ENCODE measurements at regions not wholly inside any gene's neighbourhood (a gene's known extent, or its start where the extent isn't known, plus 50 kb on each side); places are given as distances from the start of the nearest gene placed in this dataset.

DNA sequence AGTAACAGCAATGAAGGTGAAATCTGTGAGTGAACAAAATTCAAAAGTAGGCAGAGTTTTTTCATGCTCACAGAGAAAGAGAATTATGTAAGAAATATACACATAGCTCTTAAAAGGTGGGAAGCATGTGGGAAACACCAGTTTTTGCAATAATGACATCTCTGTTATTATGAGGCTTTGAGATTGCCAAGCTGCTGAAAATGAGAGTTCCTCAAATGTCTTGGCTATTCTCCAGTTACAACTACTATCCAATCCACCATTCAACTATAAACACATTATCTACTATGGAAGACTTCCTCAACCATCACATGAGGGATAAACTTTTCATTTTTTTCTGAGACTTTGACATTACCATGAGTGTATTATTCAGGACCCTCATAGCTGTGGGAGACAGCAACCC, 420.8 kb upstream of the ACTBL2 start:
- TF ChIP-seq, protein P1, sequence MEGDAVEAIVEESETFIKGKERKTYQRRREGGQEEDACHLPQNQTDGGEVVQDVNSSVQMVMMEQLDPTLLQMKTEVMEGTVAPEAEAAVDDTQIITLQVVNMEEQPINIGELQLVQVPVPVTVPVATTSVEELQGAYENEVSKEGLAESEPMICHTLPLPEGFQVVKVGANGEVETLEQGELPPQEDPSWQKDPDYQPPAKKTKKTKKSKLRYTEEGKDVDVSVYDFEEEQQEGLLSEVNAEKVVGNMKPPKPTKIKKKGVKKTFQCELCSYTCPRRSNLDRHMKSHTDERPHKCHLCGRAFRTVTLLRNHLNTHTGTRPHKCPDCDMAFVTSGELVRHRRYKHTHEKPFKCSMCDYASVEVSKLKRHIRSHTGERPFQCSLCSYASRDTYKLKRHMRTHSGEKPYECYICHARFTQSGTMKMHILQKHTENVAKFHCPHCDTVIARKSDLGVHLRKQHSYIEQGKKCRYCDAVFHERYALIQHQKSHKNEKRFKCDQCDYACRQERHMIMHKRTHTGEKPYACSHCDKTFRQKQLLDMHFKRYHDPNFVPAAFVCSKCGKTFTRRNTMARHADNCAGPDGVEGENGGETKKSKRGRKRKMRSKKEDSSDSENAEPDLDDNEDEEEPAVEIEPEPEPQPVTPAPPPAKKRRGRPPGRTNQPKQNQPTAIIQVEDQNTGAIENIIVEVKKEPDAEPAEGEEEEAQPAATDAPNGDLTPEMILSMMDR (conservative IDR thresholded peaks at IDR 0.05; ENCODE audit: low read depth, low read length): no peak
- TF ChIP-seq EZH2 (IDR thresholded peaks at IDR 0.05; ENCODE audit: borderline replicate concordance, low read depth, low read length, poor library complexity, severe bottlenecking): no peak
